Breast epithelium (tissue), 4 donors: ENCODE measurements at regions not wholly inside any gene's neighbourhood (a gene's known extent, or its start where the extent isn't known, plus 50 kb on each side); places are given as distances from the start of the nearest gene placed in this dataset.
"Not testable (repeated sequence)": the region's sequence is repeated elsewhere in the genome, so short reads cannot be mapped to it uniquely, and the experiment has no call there.

Source experiments
- DNase-seq, 2 donors: peaks; one replicate each; pipeline ENCODE4 v3.0.0-alpha.2; 2019; ENCODE audit warnings: low spot score in 2 of 2
- H3K27ac ChIP-seq, 2 donors: fragments of 200-600 bp; sonication (generic) in 1 of 2; one replicate each; pipeline ENCODE4 v1.5.1; 2016 to 2019; ENCODE audit warnings: mild to moderate bottlenecking in 1 of 2
- H3K27me3 ChIP-seq, 2 donors: fragments of 200-600 bp; sonication (generic) in 1 of 2; one replicate each; pipeline versions ENCODE4 v1.5.1 to v1.6.0; 2017 to 2019; ENCODE audit warnings: control low read depth in 1 of 2, mild to moderate bottlenecking in 1 of 2
- H3K36me3 ChIP-seq: fragments of 200-600 bp; one replicate; pipeline ENCODE4 v1.5.1; 2019
- H3K4me1 ChIP-seq, 2 donors: fragments of 200-600 bp; sonication (generic); one replicate each; pipeline ENCODE4 v1.5.1; 2016 to 2019; ENCODE audit warnings: control low read depth in 1 of 2
- H3K4me3 ChIP-seq, 3 donors: fragments of 200-600 bp; sonication (generic); 1 replicate in 2 of 3; 2 replicates in 1 of 3; pipeline ENCODE4 v1.5.1; 2016 to 2019; ENCODE audit warnings: mild to moderate bottlenecking in 3 of 3, moderate library complexity in 2 of 3
- H3K9me3 ChIP-seq, 2 donors: fragments of 200-600 bp; sonication (generic) in 1 of 2; one replicate each; pipeline ENCODE4 v1.5.1; 2016 to 2019; ENCODE audit warnings: control low read depth in 1 of 2
- CTCF ChIP-seq, 3 donors: fragments of 450-650 bp; IDR thresholded peaks; one replicate each; pipeline ENCODE4 v1.5.1; 2016 to 2017; ENCODE audit warnings: antibody characterized with exemption in 3 of 3, mild to moderate bottlenecking in 3 of 3, moderate library complexity in 3 of 3
- POLR2A ChIP-seq: fragments of 450-650 bp; IDR thresholded peaks from one replicate; pipeline ENCODE4 v1.6.1; 2016; ENCODE audit warnings: antibody characterized with exemption, mild to moderate bottlenecking, moderate library complexity
- POLR2AphosphoS5 ChIP-seq, 3 donors: sonication (generic); formaldehyde crosslinking; IDR thresholded peaks; one replicate each; pipeline ENCODE4 v1.6.1; 2017; ENCODE audit warnings: antibody characterized with exemption in 3 of 3
- intact Hi-C: fragments of 100-400 bp; cut with DNase I; formaldehyde crosslinking; loops from one replicate; pipeline ENCODE4 v1.15.1; 2023; ENCODE audit warnings: low total_unique reads

- H3K36me3 ChIP-seq: no peaks in the 10 kb centered on the region
- TF ChIP-seq CTCF (IDR thresholded peaks at IDR 0.05) (no peak), POLR2AphosphoS5 (IDR thresholded peaks at IDR 0.05) (no peak), POLR2A (no peak)
- no peaks in the 10 kb centered on the region for H3K27me3 ChIP-seq
- H3K27ac ChIP-seq: no peak overlapping the region
- peaks cover 0 to 7% of the 10 kb centered on the region in 2 donors for H3K9me3 ChIP-seq
- H3K4me3 ChIP-seq: no peak overlapping the region
- no peaks in the 10 kb centered on the region for H3K4me1 ChIP-seq
- no peak for DNase-seq
- intact Hi-C loops: no loop called here
These were observed 678.0 kb downstream of the ZEB2 start for GRCh38 chr2:143841935-143842334.

- DNase-seq: no peak
- no peak for TF ChIP-seq POLR2AphosphoS5 (IDR thresholded peaks at IDR 0.05)
- Histone ChIP-seq H3K9me3 (peaks cover 0 to 7% of the 10 kb centered on the region in 2 donors), H3K27ac (no peak overlapping the region), H3K27me3 (no peaks in the 10 kb centered on the region), H3K4me3 (no peak overlapping the region), H3K4me1 (no peaks in the 10 kb centered on the region), H3K36me3 (no peaks in the 10 kb centered on the region)
- intact Hi-C loops: no loop called here
These were observed 679.3 kb downstream of the ZEB2 start for GRCh38 chr2:143840601-143841000.

- intact Hi-C loops: no loop called here
- TF ChIP-seq POLR2A: no peak
- no peak for TF ChIP-seq CTCF (IDR thresholded peaks at IDR 0.05)
- H3K4me3 ChIP-seq: no peak overlapping the region
These were observed 679.7 kb downstream of the ZEB2 start for GRCh38 chr2:143840194-143840593.

GRCh38 chr2:143839456-143839855 is 680.5 kb downstream of the ZEB2 start:
- H3K27ac ChIP-seq: no peak overlapping the region
- no peaks in the 10 kb centered on the region for H3K36me3 ChIP-seq
- peaks cover 0 to 7% of the 10 kb centered on the region in 2 donors for H3K9me3 ChIP-seq
- no peaks in the 10 kb centered on the region for H3K4me1 ChIP-seq
- H3K4me3 ChIP-seq: no peak overlapping the region
- no peak for DNase-seq
- TF ChIP-seq POLR2A: no peak
- TF ChIP-seq CTCF (IDR thresholded peaks at IDR 0.05): no peak
- TF ChIP-seq POLR2AphosphoS5 (IDR thresholded peaks at IDR 0.05): no peak
- intact Hi-C loops: no loop called here
- no peaks in the 10 kb centered on the region for H3K27me3 ChIP-seq

More at GRCh38 chr2:143840194-143840593, 679.7 kb downstream of the ZEB2 start:
- Histone ChIP-seq H3K27me3 (no peaks in the 10 kb centered on the region), H3K4me1 (no peaks in the 10 kb centered on the region), H3K27ac (no peak overlapping the region), H3K9me3 (peaks cover 0 to 7% of the 10 kb centered on the region in 2 donors), H3K36me3 (no peaks in the 10 kb centered on the region)
- no peak for DNase-seq

- H3K9me3 ChIP-seq, H3K4me3 ChIP-seq, H3K36me3 ChIP-seq, DNase-seq, intact Hi-C loops, H3K4me1 ChIP-seq, H3K27me3 ChIP-seq, H3K27ac ChIP-seq: not testable (repeated sequence)
These were observed 682.9 kb downstream of the ZEB2 start for GRCh38 chr2:143837055-143837454.

GRCh38 chr2:143835481-143835880 is 684.4 kb downstream of the ZEB2 start:
- intact Hi-C loops: no loop called here
- Histone ChIP-seq H3K4me3 (no peak overlapping the region), H3K27me3 (no peaks in the 10 kb centered on the region), H3K9me3 (no peaks in the 10 kb centered on the region), H3K36me3 (no peaks in the 10 kb centered on the region), H3K4me1 (no peaks in the 10 kb centered on the region), H3K27ac (no peak overlapping the region)
- DNase-seq: no peak
- no peak for TF ChIP-seq CTCF (IDR thresholded peaks at IDR 0.05)
- TF ChIP-seq POLR2A: no peak
- TF ChIP-seq POLR2AphosphoS5 (IDR thresholded peaks at IDR 0.05): no peak
